Transverse colon (tissue), 4 donors: ENCODE measurements at regions not wholly inside any gene's neighbourhood (a gene's known extent, or its start where the extent isn't known, plus 50 kb on each side); places are given as distances from the start of the nearest gene placed in this dataset.

Experiments used
- EP300 ChIP-seq: sonication (generic); formaldehyde crosslinking; IDR thresholded peaks from one replicate; pipeline ENCODE4 v1.6.1; 2017; ENCODE audit warnings: antibody characterized with exemption, low read depth
- POLR2A ChIP-seq: fragments of 450-650 bp; IDR thresholded peaks from one replicate; pipeline ENCODE4 v1.6.1; 2016; ENCODE audit warnings: antibody characterized with exemption, mild to moderate bottlenecking, moderate library complexity
- POLR2AphosphoS5 ChIP-seq, 3 donors: sonication (generic); formaldehyde crosslinking; IDR thresholded peaks; one replicate each; pipeline ENCODE4 v1.6.1; 2016; ENCODE audit warnings: antibody characterized with exemption in 3 of 3
- TF ChIP-seq, protein P1 (sequence below), 5 experiments: fragments of 200-600 bp in 3 of 5; fragments of 450-650 bp in 2 of 5; sonication (generic) in 3 of 5; IDR thresholded peaks; 1 replicate in 2 of 5; 2 replicates in 3 of 5; pipeline ENCODE4 v1.5.1; 2016 to 2017; ENCODE audit warnings: antibody characterized with exemption in 5 of 5, inconsistent platforms in 3 of 5, mild to moderate bottlenecking in 2 of 5, moderate library complexity in 1 of 5

GRCh38 chr4:126564283-126564854 is 1068.4 kb upstream of the INTU start:
- TF ChIP-seq, protein P1, sequence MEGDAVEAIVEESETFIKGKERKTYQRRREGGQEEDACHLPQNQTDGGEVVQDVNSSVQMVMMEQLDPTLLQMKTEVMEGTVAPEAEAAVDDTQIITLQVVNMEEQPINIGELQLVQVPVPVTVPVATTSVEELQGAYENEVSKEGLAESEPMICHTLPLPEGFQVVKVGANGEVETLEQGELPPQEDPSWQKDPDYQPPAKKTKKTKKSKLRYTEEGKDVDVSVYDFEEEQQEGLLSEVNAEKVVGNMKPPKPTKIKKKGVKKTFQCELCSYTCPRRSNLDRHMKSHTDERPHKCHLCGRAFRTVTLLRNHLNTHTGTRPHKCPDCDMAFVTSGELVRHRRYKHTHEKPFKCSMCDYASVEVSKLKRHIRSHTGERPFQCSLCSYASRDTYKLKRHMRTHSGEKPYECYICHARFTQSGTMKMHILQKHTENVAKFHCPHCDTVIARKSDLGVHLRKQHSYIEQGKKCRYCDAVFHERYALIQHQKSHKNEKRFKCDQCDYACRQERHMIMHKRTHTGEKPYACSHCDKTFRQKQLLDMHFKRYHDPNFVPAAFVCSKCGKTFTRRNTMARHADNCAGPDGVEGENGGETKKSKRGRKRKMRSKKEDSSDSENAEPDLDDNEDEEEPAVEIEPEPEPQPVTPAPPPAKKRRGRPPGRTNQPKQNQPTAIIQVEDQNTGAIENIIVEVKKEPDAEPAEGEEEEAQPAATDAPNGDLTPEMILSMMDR (IDR thresholded peaks at IDR 0.05) = no peak
- TF ChIP-seq POLR2AphosphoS5 (IDR thresholded peaks at IDR 0.05) (no peak), POLR2A (no peak), EP300 (no peak)
